Parathyroid adenoma (tissue), 2 donors: ENCODE measurements at regions not wholly inside any gene's neighbourhood (a gene's known extent, or its start where the extent isn't known, plus 50 kb on each side); places are given as distances from the start of the nearest gene placed in this dataset.

Experiments used
- H2AFZ ChIP-seq: fragments of 300-600 bp; sonication (generic); one replicate; pipeline ENCODE4 v1.7.0; 2017; ENCODE audit warnings: antibody characterized with exemption, mild to moderate bottlenecking
- H3K27ac ChIP-seq: fragments of 300-600 bp; sonication (generic); one replicate; pipeline ENCODE4 v1.7.0; 2017
- H3K27me3 ChIP-seq: fragments of 300-600 bp; sonication (generic); one replicate; pipeline ENCODE4 v1.7.0; 2017; ENCODE audit warnings: low read length; ENCODE audit not compliant: control insufficient read depth, insufficient read depth
- H3K36me3 ChIP-seq: fragments of 300-600 bp; sonication (generic); one replicate; pipeline ENCODE4 v1.7.0; 2017; ENCODE audit warnings: low read length; ENCODE audit not compliant: control insufficient read depth, insufficient read depth
- H3K4me1 ChIP-seq: fragments of 300-600 bp; sonication (generic); one replicate; pipeline ENCODE4 v1.7.0; 2017; ENCODE audit warnings: control low read depth
- H3K4me2 ChIP-seq: fragments of 300-600 bp; sonication (generic); one replicate; pipeline ENCODE4 v1.7.0; 2017; ENCODE audit warnings: low read length
- H3K4me3 ChIP-seq: fragments of 300-600 bp; sonication (generic); one replicate; pipeline ENCODE4 v1.7.0; 2017; ENCODE audit warnings: low read depth, low read length
- H3K79me2 ChIP-seq: fragments of 300-600 bp; sonication (generic); one replicate; pipeline ENCODE4 v1.7.0; 2017; ENCODE audit warnings: control low read depth
- H3K9ac ChIP-seq: fragments of 300-600 bp; sonication (generic); one replicate; pipeline ENCODE4 v1.7.0; 2017; ENCODE audit warnings: mild to moderate bottlenecking
- H3K9me3 ChIP-seq: fragments of 300-600 bp; sonication (generic); one replicate; pipeline ENCODE4 v1.7.0; 2017; ENCODE audit warnings: low read length; ENCODE audit not compliant: control insufficient read depth
- TF ChIP-seq, protein P1 (sequence below): fragments of 300-600 bp; sonication (generic); IDR thresholded peaks from one replicate; pipeline ENCODE4 v1.7.0; 2017; ENCODE audit warnings: antibody characterized with exemption, mild to moderate bottlenecking
- donor health status: primary hyperparathyroidism.

- Histone ChIP-seq H3K79me2 (no peaks in the 10 kb centered on the region), H3K36me3 (no peaks in the 10 kb centered on the region), H3K4me2 (no peak overlapping the region), H3K9ac (no peak overlapping the region), H3K4me3 (no peak overlapping the region), H3K27me3 (no peaks in the 10 kb centered on the region), H3K9me3 (no peaks in the 10 kb centered on the region), H3K27ac (no peak overlapping the region), H2AFZ (no peak overlapping the region), H3K4me1 (no peaks in the 10 kb centered on the region)
- TF ChIP-seq, protein P1, sequence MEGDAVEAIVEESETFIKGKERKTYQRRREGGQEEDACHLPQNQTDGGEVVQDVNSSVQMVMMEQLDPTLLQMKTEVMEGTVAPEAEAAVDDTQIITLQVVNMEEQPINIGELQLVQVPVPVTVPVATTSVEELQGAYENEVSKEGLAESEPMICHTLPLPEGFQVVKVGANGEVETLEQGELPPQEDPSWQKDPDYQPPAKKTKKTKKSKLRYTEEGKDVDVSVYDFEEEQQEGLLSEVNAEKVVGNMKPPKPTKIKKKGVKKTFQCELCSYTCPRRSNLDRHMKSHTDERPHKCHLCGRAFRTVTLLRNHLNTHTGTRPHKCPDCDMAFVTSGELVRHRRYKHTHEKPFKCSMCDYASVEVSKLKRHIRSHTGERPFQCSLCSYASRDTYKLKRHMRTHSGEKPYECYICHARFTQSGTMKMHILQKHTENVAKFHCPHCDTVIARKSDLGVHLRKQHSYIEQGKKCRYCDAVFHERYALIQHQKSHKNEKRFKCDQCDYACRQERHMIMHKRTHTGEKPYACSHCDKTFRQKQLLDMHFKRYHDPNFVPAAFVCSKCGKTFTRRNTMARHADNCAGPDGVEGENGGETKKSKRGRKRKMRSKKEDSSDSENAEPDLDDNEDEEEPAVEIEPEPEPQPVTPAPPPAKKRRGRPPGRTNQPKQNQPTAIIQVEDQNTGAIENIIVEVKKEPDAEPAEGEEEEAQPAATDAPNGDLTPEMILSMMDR = no peak
Observed at GRCh38 chr7:98703916-98704315, 86.8 kb downstream of the NPTX2 start.

DNA sequence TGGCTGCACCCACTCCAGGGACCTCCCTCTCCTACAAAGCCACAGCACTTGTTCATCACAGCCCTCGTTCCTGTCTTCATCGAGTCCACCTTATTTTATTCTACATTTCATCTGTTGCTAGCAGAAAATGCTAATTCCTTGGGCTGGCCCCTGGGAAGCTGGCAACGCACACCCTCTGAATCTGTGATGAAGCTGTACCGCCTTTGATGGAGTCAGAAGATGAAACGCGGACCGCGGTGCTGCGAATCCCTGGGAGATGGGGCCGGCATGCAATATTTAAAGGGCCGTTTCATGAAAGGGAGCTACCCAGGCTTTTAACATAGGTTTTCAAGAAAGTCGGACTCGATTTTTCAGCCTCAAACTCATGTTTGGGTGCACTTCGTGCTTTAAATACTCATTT is 88.5 kb downstream of the NPTX2 start:
- no peaks in the 10 kb centered on the region for H3K9me3 ChIP-seq
- no peak overlapping the region for H2AFZ ChIP-seq
- H3K9ac ChIP-seq = no peak overlapping the region
- H3K4me1 ChIP-seq = no peaks in the 10 kb centered on the region
- TF ChIP-seq, protein P1 = no peak
- H3K79me2 ChIP-seq = no peaks in the 10 kb centered on the region
- no peak overlapping the region for H3K27ac ChIP-seq
- no peak overlapping the region for H3K4me3 ChIP-seq
- H3K27me3 ChIP-seq = no peaks in the 10 kb centered on the region
- H3K4me2 ChIP-seq = no peak overlapping the region
- H3K36me3 ChIP-seq = no peaks in the 10 kb centered on the region

DNA sequence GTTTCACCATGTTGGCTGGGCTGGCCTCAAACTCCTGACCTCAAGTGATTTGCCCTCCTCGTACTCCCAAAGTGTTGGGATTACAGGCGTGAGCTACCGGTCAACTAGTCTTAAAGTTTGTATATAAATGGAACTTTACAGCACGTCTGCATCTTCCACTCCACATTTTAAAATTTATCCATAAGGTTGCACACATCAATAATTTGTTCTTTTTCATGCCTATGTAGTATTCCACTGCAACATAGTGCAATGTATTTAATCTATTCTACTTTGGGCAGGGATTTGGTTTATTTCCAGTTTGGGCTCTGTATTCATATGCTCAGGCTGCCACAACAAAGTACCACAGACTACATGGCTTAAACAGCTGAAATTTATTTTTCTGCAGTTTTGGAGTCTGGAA is 90.0 kb downstream of the NPTX2 start:
- Histone ChIP-seq H2AFZ (no peak overlapping the region), H3K4me2 (no peak overlapping the region), H3K9me3 (no peaks in the 10 kb centered on the region), H3K9ac (no peak overlapping the region), H3K27me3 (no peaks in the 10 kb centered on the region), H3K27ac (no peak overlapping the region), H3K4me3 (no peak overlapping the region), H3K79me2 (no peaks in the 10 kb centered on the region), H3K4me1 (no peaks in the 10 kb centered on the region), H3K36me3 (no peaks in the 10 kb centered on the region)
- TF ChIP-seq, protein P1 = no peak

GRCh38 chr7:98711945-98712344 is 94.9 kb downstream of the NPTX2 start:
- TF ChIP-seq, protein P1 = no peak
- Histone ChIP-seq H3K4me3 (no peak overlapping the region), H3K27ac (no peak overlapping the region), H3K9me3 (no peaks in the 10 kb centered on the region), H3K4me2 (no peak overlapping the region), H3K9ac (no peak overlapping the region), H2AFZ (no peak overlapping the region), H3K79me2 (no peaks in the 10 kb centered on the region), H3K36me3 (no peaks in the 10 kb centered on the region), H3K27me3 (no peaks in the 10 kb centered on the region), H3K4me1 (no peaks in the 10 kb centered on the region)

DNA sequence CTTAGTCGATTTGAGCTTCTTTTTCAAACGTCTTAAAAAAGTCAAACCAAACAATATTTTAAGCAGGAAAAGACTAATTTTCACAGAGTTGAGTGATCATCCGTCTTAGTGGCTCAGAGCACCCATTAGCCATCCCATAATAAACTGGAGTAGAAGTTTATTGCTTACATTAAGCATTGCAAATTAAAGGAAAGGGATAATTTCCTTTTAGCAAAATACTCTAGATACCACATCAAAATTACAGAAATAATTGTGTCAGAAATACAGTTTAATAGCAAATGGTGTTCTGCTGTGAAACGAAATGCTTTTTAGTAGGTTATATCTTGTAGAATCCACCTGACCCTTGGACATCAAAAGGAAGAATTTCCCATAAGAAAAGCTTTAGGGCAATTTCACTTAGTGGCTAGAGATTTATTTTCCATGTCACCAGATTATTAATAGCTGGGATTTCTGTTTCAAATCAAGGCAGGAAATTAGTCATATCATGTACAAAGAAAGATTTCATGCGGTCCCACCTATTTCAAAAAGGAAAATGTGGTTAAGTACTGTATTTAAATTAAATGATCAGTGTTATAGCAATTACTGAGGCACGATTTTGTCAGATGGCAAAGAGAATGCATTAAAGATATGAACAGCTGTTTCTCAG is 96.2 kb downstream of the NPTX2 start:
- Histone ChIP-seq H3K79me2 (no peaks in the 10 kb centered on the region), H3K27ac (no peak overlapping the region), H3K4me1 (no peaks in the 10 kb centered on the region), H3K4me2 (no peak overlapping the region), H3K36me3 (no peaks in the 10 kb centered on the region), H3K9ac (no peak overlapping the region), H3K27me3 (no peaks in the 10 kb centered on the region), H3K4me3 (no peak overlapping the region), H2AFZ (no peak overlapping the region), H3K9me3 (no peaks in the 10 kb centered on the region)
- TF ChIP-seq, protein P1 = no peak
